ENCODE measurements at regions not wholly inside any gene's neighbourhood (a gene's known extent, or its start where the extent isn't known, plus 50 kb on each side); places are given as distances from the start of the nearest gene placed in this dataset.

- peak; percentile 53 for DNase-seq
These were observed 412.9 kb downstream of the ZSWIM6 start for GRCh38 chr5:61744690-61745619.

GRCh38 chr5:61746831-61747575, 414.9 kb downstream of the ZSWIM6 start:
- DNase-seq, result no peak

- no peak for DNase-seq
These were observed 416.1 kb downstream of the ZSWIM6 start for GRCh38 chr5:61748121-61748520.

GRCh38 chr5:61748651-61749050, 416.6 kb downstream of the ZSWIM6 start:
- no peak for DNase-seq

GRCh38 chr5:61752588-61752987, 420.5 kb downstream of the ZSWIM6 start:
- no peak for DNase-seq

GRCh38 chr5:61754792-61755191, 422.7 kb downstream of the ZSWIM6 start:
- no peak for DNase-seq

- no peak for DNase-seq
These were observed 423.7 kb downstream of the ZSWIM6 start for GRCh38 chr5:61755726-61756222.

GRCh38 chr5:61758711-61759110, 426.7 kb downstream of the ZSWIM6 start:
- no peak for DNase-seq

- DNase-seq, result no peak
These were observed 433.4 kb downstream of the ZSWIM6 start for GRCh38 chr5:61765471-61765870.

GRCh38 chr5:61766141-61766540, 434.1 kb downstream of the ZSWIM6 start:
- DNase-seq, result no peak

GRCh38 chr5:61767231-61768080, 435.4 kb downstream of the ZSWIM6 start:
- DNase-seq, result peak; percentile 79

GRCh38 chr5:61768692-61769281, 436.7 kb downstream of the ZSWIM6 start:
- no peak for DNase-seq

GRCh38 chr5:61771062-61771461, 439.0 kb downstream of the ZSWIM6 start:
- no peak for DNase-seq

GRCh38 chr5:61771808-61772207, 439.8 kb downstream of the ZSWIM6 start:
- DNase-seq, result no peak

GRCh38 chr5:61775901-61776300, 443.8 kb downstream of the ZSWIM6 start:
- no peak for DNase-seq

- DNase-seq, result no peak
These were observed 445.2 kb downstream of the ZSWIM6 start for GRCh38 chr5:61777292-61777691.

- no peak for DNase-seq
These were observed 447.7 kb downstream of the ZSWIM6 start for GRCh38 chr5:61779743-61780142.

GRCh38 chr5:61783481-61783880, 451.4 kb downstream of the ZSWIM6 start:
- no peak for DNase-seq

GRCh38 chr5:61784341-61784740, 452.3 kb downstream of the ZSWIM6 start:
- no peak for DNase-seq

GRCh38 chr5:61788548-61788947, 456.5 kb downstream of the ZSWIM6 start:
- no peak for DNase-seq

- DNase-seq, result no peak
These were observed 457.9 kb downstream of the ZSWIM6 start for GRCh38 chr5:61790007-61790406.

GRCh38 chr5:61790678-61791077, 458.6 kb downstream of the ZSWIM6 start:
- no peak for DNase-seq
